ENCODE measurements at regions not wholly inside any gene's neighbourhood (a gene's known extent, or its start where the extent isn't known, plus 50 kb on each side); places are given as distances from the start of the nearest gene placed in this dataset.

- Histone ChIP-seq H3K27me3 (no peaks in the 10 kb centered on the region), H3K79me2 (no peaks in the 10 kb centered on the region), H3K4me2 (no peak overlapping the region), H3K9me2 (replicated peaks; ENCODE audit: insufficient read depth) (no peaks in the 10 kb centered on the region), H3K4me3 (no peak overlapping the region), H3K36me3 (replicated peaks; ENCODE audit: insufficient read depth, low read depth) (no peaks in the 10 kb centered on the region), H4K20me1 (ENCODE audit: insufficient read depth, poor library complexity, severe bottlenecking) (no peaks in the 10 kb centered on the region), H3K4me1 (ENCODE audit: insufficient read depth) (no peaks in the 10 kb centered on the region), H3K27ac (no peak overlapping the region), H2AFZ (no peak overlapping the region), H3K9me3 (ENCODE audit: low read depth) (no peaks in the 10 kb centered on the region)
- DNase-seq (ENCODE audit: low spot score): no peak
- TF ChIP-seq EZH2phosphoT487 (IDR thresholded peaks at IDR 0.05; ENCODE audit: low read depth, severe bottlenecking, unreplicated experiment) (no peak), EZH2 (IDR thresholded peaks at IDR 0.05; ENCODE audit: borderline replicate concordance) (no peak)
- 90% methylated on average over 7 of the region's 7 CpGs for WGBS (ENCODE audit: low lambda C conversion rate, missing lambda C conversion rate)
These were observed 53.0 kb upstream of the KDR start for GRCh38 chr4:55178226-55179005.

GRCh38 chr4:55181010-55182005 lies 55.9 kb upstream of the KDR start:
- 50% methylated on average over 9 of the region's 9 CpGs for WGBS (ENCODE audit: low lambda C conversion rate, missing lambda C conversion rate)
- Histone ChIP-seq H3K4me3 (no peak overlapping the region), H3K9me3 (ENCODE audit: low read depth) (no peaks in the 10 kb centered on the region), H3K27ac (no peak overlapping the region), H3K9me2 (replicated peaks; ENCODE audit: insufficient read depth) (no peaks in the 10 kb centered on the region), H3K4me1 (ENCODE audit: insufficient read depth) (peaks cover 5% of the 10 kb centered on the region), H3K36me3 (replicated peaks; ENCODE audit: insufficient read depth, low read depth) (no peaks in the 10 kb centered on the region), H4K20me1 (ENCODE audit: insufficient read depth, poor library complexity, severe bottlenecking) (no peaks in the 10 kb centered on the region), H2AFZ (no peak overlapping the region), H3K4me2 (no peak overlapping the region), H3K79me2 (no peaks in the 10 kb centered on the region), H3K27me3 (no peaks in the 10 kb centered on the region)
- no peak for TF ChIP-seq EZH2 (IDR thresholded peaks at IDR 0.05; ENCODE audit: borderline replicate concordance)
- no peak for TF ChIP-seq CTCF (IDR thresholded peaks at IDR 0.05; ENCODE audit: poor library complexity)
- DNase-seq (ENCODE audit: low spot score): no peak

GRCh38 chr4:55183926-55184599 lies 58.7 kb upstream of the KDR start:
- no peak for TF ChIP-seq EZH2phosphoT487 (IDR thresholded peaks at IDR 0.05; ENCODE audit: low read depth, severe bottlenecking, unreplicated experiment)
- no peak for TF ChIP-seq EZH2 (IDR thresholded peaks at IDR 0.05; ENCODE audit: borderline replicate concordance)
- TF ChIP-seq CTCF (IDR thresholded peaks at IDR 0.05; ENCODE audit: poor library complexity): no peak
- peak overlapping the region; percentile 14 for H3K4me2 ChIP-seq
- no peaks in the 10 kb centered on the region for H3K79me2 ChIP-seq
- H3K27me3 ChIP-seq: no peaks in the 10 kb centered on the region
- no peak overlapping the region for H2AFZ ChIP-seq
- no peaks in the 10 kb centered on the region for H4K20me1 ChIP-seq (ENCODE audit: insufficient read depth, poor library complexity, severe bottlenecking)
- peak overlapping the region; percentile 77 for H3K27ac ChIP-seq
- no peaks in the 10 kb centered on the region for H3K9me3 ChIP-seq (ENCODE audit: low read depth)
- no peaks in the 10 kb centered on the region for H3K9me2 ChIP-seq (replicated peaks; ENCODE audit: insufficient read depth)
- no peak overlapping the region for H3K4me3 ChIP-seq
- peak; percentile 70 for DNase-seq (ENCODE audit: low spot score)
- H3K36me3 ChIP-seq (replicated peaks; ENCODE audit: insufficient read depth, low read depth): no peaks in the 10 kb centered on the region
- 45% methylated on average over 8 of the region's 8 CpGs for WGBS (ENCODE audit: low lambda C conversion rate, missing lambda C conversion rate)
- peaks cover 5% of the 10 kb centered on the region for H3K4me1 ChIP-seq (ENCODE audit: insufficient read depth)

Data from hepatocyte (in vitro differentiated cells).